Epithelial cell of prostate (primary cell): ENCODE measurements at regions not wholly inside any gene's neighbourhood (a gene's known extent, or its start where the extent isn't known, plus 50 kb on each side); places are given as distances from the start of the nearest gene placed in this dataset.

Source experiments
- DNase-seq: peaks from one replicate; pipeline ENCODE4 v3.0.0-alpha.2; 2011; ENCODE audit warnings: low read depth, low spot score
- H3K27ac ChIP-seq: fragments of 450-650 bp; 2 replicates; pipeline ENCODE4 v1.5.1; 2017; ENCODE audit warnings: mild to moderate bottlenecking

DNA sequence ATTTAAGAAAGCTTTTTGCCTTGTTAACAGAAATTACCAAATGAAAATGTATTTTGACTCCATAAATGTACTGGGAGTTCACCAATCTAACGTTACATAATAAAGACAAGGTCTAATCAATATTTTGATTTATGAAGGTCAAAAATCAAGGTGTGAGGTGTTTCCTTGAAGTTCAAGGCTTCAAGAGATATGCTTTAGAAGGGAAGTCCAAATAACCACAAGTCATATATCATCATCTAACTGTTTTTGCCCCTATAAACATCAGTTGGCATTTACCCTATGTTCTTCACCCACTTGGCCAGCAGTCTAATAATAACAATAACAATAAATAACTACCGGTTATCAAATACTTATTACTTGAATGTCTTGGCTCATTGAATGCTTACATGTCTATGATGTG is 196.1 kb upstream of the ID2 start:
- H3K27ac ChIP-seq, result no peak overlapping the region
- no peak for DNase-seq

DNA sequence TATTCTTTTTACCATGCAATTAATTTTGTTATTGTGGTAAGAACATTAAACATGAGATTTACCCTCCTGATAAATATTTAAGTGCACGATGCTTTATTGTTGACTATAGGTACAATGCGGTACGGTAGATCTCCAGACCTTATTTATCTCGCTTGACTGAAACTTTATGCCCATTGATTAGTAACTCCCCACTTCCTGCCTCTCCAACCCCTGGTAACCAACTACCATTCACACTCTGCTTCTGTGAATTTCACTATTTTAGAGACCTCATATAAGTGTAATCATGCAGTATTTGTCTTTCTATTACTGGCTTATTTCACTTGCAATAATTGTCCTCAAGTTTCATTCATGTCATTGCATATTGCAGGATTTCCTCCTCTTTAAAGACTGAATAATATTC is 195.7 kb upstream of the ID2 start:
- no peak overlapping the region for H3K27ac ChIP-seq
- DNase-seq, result no peak

DNA sequence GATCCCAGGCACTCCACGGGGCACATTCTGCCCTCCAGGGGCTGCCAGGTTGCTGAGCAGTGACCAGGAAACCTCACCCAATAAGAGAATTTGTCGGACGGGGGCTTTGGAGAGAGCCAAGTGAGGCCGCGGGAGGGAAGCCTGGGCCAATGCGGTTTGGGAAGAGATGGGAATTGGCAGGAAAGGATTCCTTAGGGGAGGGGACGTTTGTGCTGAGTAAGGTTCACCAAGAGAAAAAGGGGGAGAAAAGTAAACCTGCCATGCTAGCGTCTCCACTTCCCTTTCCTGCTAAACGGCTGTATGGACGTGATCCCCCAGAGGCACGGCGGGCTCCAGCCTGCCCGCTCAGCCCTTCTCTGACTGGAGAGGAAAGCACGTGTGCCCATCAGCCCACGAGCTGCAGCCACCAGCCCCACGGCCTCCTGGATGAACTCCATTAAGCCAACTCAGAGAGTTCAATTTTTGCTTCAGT is 194.4 kb upstream of the ID2 start:
- DNase-seq, result no peak
- H3K27ac ChIP-seq, result no peak overlapping the region

DNA sequence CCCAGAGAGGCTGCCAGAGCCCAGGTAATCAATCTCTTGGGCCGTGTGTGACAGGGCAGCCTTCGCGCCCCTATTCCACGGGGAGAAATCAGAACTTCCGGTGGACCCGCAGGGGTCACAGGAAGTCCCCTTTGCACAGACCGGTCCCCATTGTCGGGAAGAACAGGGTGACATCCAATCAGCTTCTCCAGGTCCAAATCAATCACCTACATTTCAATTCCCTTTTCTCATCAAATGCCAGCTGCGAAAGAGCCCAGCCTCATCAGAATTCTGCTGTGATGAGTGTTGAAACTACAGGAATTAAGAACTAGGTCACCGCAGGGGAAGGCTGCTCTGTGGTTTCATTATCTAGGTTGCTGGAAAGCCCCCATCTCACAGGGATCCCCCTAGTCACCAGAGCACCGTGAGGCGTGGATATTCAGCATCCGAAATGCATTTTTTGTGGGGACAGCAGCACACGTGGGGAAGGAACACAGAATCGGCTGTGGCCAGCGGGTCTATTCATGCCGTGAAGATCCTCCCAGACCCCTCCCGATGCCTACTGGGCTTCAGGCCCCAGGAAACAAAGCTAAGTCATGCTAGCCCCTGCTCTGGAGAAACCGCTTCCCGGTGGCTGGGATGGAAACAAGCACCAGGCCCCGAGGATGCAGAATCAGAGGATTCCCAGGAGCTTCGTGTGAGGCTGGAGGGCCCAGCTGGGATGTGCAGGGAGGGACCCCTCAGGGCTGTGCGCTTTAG is 193.7 kb upstream of the ID2 start:
- no peak overlapping the region for H3K27ac ChIP-seq
- no peak for DNase-seq

DNA sequence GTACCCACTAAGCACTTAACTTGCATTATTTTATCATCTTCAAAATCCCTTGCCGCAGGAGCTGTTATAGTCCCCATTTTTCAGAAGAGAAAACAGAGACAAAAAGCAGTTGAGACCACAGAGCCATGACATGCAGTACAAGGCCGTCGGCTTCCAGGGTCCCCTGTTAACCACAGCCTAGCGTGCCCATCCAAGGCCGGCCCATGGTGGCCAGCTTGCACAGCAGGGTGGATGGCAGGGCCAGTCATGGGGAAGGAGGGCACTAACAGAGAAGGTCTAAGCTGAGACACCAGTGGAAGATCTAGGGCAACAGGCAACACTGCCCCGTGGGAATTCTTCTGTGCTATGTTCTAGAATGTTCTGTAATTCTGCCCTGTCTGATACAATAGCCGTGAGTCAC is 192.6 kb upstream of the ID2 start:
- no peak for DNase-seq
- no peak overlapping the region for H3K27ac ChIP-seq

DNA sequence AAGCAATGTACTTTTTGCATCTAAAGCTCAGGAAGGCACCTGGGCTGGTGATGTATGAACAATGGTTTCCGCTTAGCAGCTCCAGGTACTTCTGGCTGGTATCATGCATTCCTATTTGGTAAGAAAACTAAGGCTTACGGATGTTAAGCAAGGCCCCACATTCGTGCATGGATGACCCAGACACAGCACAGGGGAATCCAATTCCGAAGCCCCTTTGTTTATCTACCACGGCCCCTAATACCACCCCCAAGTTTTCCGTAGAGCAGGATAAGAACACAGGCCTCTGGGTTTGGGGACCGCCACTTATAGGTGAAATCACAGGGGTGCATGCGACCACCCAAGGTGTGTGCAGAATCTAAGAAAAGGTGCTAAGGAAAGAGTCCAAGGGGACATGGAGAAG is 192.1 kb upstream of the ID2 start:
- no peak overlapping the region for H3K27ac ChIP-seq
- DNase-seq, result no peak

DNA sequence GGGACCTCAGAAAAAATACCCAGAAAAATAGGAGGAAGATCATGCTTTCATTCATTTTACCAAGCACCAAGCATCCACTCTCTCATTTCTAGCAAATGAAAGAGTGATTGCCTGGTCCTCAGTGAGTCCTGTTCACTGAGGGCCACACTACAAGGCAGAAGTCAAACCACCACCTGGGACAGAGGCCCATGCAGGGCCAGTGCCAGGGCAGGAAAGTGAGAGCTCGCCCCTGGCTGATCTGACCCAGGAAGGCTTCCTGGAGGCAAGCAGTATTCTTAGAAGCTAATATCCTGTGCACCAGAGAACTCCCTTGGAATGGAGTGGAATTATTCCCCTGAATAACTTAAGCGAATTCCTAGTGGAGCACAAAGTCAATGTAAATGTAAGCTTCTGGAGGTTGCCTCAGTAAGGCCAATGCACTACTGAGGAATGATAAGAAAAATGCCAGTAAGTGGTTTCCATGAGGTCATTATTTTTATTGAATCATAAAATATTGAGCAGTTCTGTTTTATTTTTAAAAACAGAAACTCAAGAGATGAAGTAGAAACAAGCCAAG is 191.6 kb upstream of the ID2 start:
- H3K27ac ChIP-seq, result no peak overlapping the region
- DNase-seq, result no peak

DNA sequence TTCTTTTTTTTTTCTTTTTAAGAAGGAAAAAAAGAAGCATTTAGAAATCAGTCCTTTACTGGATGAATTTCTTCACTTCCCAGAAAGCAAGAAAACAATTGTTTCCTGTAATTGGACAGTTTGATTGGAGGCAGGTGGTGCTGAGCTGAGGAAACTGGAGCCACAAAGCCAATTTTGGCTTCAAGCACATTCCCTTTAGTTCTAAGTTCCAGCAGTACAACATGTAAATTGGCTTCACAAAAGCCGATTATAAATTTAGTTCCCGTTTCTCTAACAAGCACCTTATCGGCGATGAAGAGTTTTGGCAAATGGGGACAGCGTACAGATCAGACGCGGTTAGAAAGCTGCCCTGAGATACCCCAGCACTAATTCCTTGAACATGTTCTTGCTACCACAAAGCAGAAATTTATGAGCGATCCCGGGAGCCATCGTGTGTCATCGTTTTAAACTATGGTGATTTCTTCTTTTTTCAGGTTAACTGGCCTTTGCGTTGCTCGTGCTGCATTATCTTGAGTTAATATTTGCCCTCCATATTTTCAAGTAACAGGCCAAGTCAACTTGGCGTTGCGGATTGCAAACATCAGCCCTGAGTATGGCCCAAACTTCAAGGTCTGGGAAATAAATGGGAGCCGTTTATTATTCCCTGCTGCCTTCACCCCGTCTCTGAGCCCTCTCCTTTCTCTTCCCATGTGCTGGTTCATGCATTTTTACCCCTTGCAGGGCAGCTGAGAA is 190.4 kb upstream of the ID2 start:
- DNase-seq, result no peak
- H3K27ac ChIP-seq, result no peak overlapping the region

DNA sequence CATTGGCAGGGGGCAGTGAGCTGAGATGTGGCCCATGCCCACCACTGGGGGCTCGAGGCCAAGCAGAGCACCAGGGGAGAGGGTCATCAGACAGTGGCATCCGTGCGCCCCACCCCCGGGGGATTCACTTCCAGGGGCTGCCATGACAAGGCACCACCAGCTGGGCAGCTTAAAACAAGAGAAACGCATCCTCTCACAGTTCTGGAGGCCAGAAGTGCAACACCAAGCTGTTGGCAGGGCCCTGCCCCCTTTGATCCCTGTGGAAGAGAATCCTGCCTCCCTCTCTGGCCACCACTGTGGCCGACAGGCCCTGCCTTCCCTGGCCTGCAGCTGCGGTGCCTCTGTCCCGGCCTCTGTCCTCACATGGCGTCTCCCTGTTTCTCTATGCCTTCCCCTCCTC is 187.7 kb upstream of the ID2 start:
- no peak for DNase-seq
- H3K27ac ChIP-seq, result no peak overlapping the region

DNA sequence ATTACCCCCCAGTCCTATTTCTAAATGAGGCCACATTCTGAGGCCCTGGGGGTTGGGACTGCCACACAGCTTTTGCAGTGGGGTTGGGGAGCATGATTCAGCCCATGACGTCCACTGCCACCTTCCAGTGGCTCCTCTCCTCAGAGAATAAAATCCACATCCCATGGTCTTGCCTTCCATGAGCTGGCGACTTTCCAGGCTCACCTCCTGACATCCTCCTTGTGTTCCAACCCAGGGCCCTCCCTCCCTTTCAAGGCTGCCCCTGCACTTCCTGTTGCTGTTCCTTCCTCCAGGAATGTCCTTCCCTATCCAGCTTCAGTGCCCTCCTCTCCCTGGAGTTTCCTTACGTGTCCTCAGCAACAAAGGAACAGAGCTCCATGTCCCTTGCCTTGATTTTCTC is 187.3 kb upstream of the ID2 start:
- no peak for DNase-seq

DNA sequence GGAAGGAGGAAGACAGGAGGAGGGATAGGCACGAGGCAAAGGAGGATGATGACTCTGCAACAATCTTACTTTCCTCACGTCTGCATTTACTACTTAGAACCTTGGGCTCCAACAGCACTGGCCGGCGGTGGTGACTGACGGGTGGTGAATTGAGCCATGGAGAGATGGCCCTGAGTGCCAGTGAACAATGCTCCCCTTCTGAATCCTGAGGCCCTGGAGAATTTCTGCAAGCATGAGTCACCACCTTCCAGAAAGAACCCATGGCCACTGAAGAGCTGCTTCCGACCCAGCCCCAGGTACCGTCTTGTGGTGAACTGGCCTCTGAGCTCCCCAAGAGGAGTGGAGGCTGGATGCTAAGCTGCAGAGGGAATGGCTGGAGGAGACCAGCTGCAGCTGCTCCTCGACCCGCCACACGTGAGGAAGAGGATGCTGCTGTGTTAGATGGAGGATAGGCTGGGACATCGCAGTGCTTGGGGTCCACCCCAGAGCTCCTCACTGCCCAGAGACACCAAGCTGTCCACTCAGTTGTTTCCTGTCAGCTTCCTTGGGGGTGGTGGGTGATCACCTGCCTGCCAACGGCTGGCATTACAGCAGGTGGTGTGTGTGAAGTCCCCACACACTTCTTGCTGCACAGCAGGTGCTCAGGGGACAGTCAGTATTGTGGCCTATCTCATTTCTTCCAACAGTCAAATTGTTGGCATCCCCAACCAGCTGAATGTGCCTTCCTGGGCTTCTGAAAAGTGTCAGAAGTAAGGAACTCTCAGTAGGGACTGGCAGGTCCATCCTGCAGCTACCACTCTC is 186.5 kb upstream of the ID2 start:
- DNase-seq, result no peak
- no peak overlapping the region for H3K27ac ChIP-seq

More for the DNA sequence above, 187.3 kb upstream of the ID2 start:
- no peak overlapping the region for H3K27ac ChIP-seq

DNA sequence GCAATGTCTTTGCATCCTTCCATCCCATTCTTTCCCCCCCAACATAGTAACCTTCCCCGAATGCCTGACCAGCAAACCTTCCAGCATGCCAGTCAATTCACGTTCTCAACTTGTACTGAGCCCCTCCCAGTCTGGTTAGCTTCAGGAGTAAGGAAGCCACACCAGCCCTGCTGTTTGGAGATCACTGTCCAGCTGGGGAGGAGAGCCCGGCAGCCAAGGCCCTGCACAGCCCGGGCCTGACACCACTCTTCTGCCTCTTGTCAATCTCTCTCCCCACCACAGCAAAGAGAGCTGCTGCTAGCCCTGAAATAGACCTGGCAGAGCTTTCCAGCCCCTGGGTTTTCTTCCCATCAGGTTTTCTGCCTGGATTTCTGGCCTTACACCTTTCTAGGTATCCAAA is 185.8 kb upstream of the ID2 start:
- no peak overlapping the region for H3K27ac ChIP-seq
- no peak for DNase-seq

DNA sequence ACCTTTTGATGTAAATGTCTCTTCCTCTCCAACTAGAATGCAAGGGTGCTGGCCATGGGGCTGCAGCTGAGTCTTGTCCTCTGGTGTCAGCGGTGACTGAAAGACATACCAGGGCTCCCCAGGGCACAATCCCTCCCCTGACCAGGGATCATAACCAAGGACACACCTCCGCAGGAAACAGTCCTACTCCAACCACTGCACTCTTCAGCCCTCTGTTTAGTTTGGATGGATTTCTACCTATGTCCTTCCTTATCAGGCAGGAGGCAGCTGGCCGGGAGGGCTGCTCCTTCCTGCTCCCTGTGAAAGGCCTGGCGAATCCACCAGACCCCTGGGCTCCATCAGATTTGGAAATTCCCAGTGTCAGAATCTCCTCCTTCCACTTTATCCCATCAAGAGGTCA is 185.2 kb upstream of the ID2 start:
- no peak for DNase-seq
- H3K27ac ChIP-seq, result no peak overlapping the region

DNA sequence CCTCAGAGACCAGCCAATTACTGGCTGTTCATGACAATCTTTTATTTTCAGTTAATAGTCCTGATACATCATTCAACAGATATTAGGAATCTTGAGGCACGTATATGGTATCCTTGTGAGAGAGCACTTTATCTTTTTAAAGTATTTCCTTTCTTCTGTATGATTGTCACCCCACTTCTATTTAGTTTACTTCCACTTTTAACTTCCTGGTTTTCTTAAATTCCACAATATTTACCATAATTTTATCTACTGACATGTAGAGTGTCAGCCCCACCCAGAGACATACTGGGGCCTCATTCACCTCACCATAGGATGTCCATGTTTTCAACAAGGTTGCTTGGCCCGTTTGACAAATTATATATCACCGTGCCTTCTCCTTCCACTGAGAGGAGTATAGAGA is 182.9 kb upstream of the ID2 start:
- no peak overlapping the region for H3K27ac ChIP-seq
- DNase-seq, result no peak

DNA sequence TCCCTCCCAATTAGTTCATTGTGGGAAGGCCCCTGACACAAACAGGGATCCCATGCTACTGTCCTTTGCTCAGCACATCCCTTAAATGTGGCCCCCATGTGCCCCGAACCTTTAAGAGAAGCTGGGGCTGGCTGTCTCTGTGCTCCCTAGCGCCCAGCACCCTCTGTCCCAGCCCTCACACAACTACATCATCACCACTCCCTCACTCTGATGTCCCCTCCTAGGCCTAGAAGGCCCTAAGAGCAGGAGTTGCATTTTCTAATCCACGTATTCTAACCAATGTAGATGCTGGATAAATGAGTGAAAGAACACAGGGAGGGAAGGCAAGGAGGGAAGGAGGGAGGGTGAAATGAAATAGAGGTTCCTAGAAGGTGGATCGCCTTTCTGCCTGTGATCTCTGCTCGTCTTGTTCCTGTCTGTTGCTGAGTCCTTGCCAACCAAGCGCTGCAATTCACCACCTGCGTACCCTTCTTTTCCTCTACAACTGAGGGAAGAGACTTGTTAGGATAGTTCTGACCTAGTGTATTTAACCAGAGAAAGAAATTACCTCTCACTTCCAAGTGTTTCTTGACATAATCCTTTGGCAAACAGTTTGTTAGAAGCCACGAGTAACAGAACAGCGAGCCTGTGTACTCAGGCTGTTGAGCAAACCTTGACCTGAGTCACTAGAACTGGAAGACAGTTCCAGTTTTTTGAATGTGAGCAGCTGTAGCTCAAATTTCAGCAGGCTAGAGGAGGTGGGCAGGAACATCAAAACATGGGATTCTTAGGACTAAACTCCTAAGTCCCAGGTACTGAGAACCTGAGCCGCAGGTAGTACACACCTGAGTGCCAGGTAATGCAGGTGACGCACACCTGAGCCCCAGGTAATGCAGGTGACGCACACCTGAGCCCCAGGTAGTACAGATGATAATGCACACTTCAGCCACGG is 181.5 kb upstream of the ID2 start:
- no peak overlapping the region for H3K27ac ChIP-seq
- peak; percentile 6 for DNase-seq

DNA sequence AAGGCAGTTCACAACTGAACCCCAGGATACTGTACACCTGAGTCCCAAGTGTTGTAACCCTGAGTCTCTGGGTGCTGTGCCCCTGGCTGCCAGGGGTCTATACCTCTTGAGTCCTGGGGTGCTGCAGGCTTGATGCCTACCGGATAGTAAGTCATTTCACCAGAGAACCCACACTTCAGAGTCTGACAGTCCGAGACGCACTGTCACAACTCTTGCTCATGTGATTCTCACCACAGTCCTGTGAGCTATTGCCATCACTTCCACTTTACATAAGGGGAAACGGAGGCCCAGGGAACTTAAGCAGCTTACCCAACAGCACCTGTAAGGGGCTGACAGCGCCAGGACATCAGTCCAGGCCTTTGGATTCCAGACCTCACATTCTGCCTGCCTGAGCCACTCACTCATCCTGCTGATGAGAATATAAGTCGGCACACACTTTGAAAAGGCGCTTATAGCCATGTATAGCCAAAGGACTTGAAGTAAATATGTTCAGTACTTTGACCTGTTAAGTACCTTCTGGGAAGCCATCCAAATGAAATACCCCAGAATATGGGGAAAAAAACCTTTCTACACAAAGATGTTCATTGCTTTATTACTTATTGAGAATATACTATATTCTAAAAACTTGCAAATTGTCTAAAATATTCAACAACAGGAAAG is 180.7 kb upstream of the ID2 start:
- no peak for DNase-seq
- no peak overlapping the region for H3K27ac ChIP-seq

DNA sequence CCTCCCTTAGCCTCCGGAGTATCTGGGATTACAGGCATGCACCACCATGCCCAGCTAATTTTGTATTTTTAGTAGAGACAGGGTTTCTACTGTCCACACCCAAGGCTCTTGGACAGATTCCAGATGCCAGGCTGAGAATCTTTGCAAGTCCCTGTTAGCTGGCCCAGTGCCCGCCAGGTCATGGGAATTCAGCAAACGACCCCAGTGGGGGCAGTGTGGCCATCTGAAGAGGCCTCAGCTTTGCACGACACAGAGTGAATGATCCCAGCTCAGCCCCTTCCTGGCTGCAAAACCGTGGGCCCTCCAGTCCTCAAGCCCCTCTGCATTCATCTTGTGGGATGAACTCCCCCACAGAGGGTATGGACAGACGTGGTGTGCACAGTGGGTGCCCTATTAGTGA is 179.5 kb upstream of the ID2 start:
- DNase-seq, result no peak
- no peak overlapping the region for H3K27ac ChIP-seq

DNA sequence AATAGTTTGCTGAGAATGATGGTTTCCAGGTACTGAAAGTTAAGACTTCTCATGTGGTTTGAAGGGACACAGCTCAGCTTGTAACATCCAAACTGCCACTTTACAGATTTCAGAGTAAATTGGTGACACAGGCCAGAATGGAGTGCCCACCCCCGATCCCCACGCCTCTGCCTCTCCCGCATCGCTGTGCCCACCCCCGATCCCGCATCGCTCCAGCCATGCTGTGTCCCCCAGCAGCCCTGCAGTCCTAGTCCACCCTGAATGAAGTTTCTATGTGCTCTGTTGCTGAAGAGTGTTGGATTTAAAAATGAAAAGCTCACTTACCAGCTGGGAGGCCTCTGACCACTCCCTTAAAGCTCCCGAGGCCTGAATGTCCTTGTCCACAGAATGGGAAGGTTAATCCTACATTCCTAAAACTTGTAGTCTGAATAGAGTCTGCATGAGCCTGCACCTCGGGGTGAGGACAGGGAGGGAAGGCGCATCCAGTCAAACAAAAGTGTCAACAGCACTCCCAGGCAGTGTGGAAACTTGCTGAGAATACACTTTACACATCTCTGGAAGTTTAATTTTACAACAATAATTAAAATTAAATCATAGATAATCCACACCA is 176.4 kb upstream of the ID2 start:
- no peak overlapping the region for H3K27ac ChIP-seq
- DNase-seq, result no peak

DNA sequence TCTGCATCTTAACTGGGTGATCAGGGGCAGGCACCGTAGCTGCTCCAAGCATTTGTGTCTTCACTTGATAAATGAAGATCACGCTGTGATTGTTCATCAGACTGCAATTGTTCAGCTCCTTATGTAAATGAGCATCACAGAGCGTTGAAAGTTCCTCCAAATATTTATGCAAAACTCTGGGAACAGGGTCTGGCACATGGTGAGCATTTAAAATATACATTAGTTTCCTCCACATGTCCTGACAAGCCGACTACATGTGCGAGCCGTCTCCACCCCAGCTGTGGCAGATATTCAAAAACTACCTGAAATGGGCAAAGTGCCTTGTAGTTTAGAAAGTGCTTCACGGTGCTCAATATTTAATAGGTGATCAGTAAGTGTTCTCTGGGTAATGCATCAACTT is 175.1 kb upstream of the ID2 start:
- no peak overlapping the region for H3K27ac ChIP-seq
- no peak for DNase-seq
